Transverse colon (tissue), 4 donors: ENCODE measurements at regions not wholly inside any gene's neighbourhood (a gene's known extent, or its start where the extent isn't known, plus 50 kb on each side); places are given as distances from the start of the nearest gene placed in this dataset.

Source experiments
- CTCF ChIP-seq, 5 experiments: fragments of 200-600 bp in 3 of 5; fragments of 450-650 bp in 2 of 5; sonication (generic) in 3 of 5; IDR thresholded peaks; 1 replicate in 2 of 5; 2 replicates in 3 of 5; pipeline ENCODE4 v1.5.1; 2016 to 2017; ENCODE audit warnings: antibody characterized with exemption in 5 of 5, inconsistent platforms in 3 of 5, mild to moderate bottlenecking in 2 of 5, moderate library complexity in 1 of 5
- EP300 ChIP-seq: sonication (generic); formaldehyde crosslinking; IDR thresholded peaks from one replicate; pipeline ENCODE4 v1.6.1; 2017; ENCODE audit warnings: antibody characterized with exemption, low read depth
- POLR2A ChIP-seq: fragments of 450-650 bp; IDR thresholded peaks from one replicate; pipeline ENCODE4 v1.6.1; 2016; ENCODE audit warnings: antibody characterized with exemption, mild to moderate bottlenecking, moderate library complexity
- POLR2AphosphoS5 ChIP-seq, 3 donors: sonication (generic); formaldehyde crosslinking; IDR thresholded peaks; one replicate each; pipeline ENCODE4 v1.6.1; 2016; ENCODE audit warnings: antibody characterized with exemption in 3 of 3

GRCh38 chr15:62782896-62783295 is 259.7 kb upstream of the TPM1 start:
- TF ChIP-seq CTCF (IDR thresholded peaks at IDR 0.05) = no peak
- TF ChIP-seq POLR2A = no peak
- no peak for TF ChIP-seq POLR2AphosphoS5 (IDR thresholded peaks at IDR 0.05)
- TF ChIP-seq EP300 = no peak
